Liver (tissue), 8 donors: ENCODE measurements at regions not wholly inside any gene's neighbourhood (a gene's known extent, or its start where the extent isn't known, plus 50 kb on each side); places are given as distances from the start of the nearest gene placed in this dataset.
A peak's percentile ranks its signal among the peaks of the same experiment; 100 is the strongest.

Source experiments
- DNase-seq: peaks from one replicate; pipeline ENCODE4 v3.0.0-alpha.2; 2017; ENCODE audit warnings: low spot score
- H3K27ac ChIP-seq, 2 donors: one replicate each; pipeline ENCODE4 v1.7.0; 2013; ENCODE audit warnings: inconsistent platforms in 2 of 2, low read length in 2 of 2, control low read depth in 1 of 2, low read depth in 1 of 2, mild to moderate bottlenecking in 1 of 2
- H3K27me3 ChIP-seq, 4 donors: one replicate each; pipeline versions ENCODE4 v1.6.1 to v1.7.0; 2013; ENCODE audit warnings: low read length in 3 of 4, inconsistent platforms in 1 of 4, mild to moderate bottlenecking in 1 of 4, moderate library complexity in 1 of 4; ENCODE audit not compliant: control insufficient read depth in 4 of 4, insufficient read depth in 4 of 4
- H3K36me3 ChIP-seq, 4 donors: one replicate each; pipeline versions ENCODE4 v1.6.1 to v1.7.0; 2013; ENCODE audit warnings: low read length in 3 of 4, mild to moderate bottlenecking in 3 of 4, low read depth in 1 of 4, moderate library complexity in 1 of 4; ENCODE audit not compliant: control insufficient read depth in 4 of 4, insufficient read depth in 3 of 4
- H3K4me1 ChIP-seq, 4 donors: one replicate each; pipeline versions ENCODE4 v1.6.1 to v1.7.0; 2013; ENCODE audit warnings: low read length in 3 of 4, mild to moderate bottlenecking in 3 of 4, moderate library complexity in 1 of 4; ENCODE audit not compliant: control insufficient read depth in 4 of 4, insufficient read depth in 4 of 4
- H3K4me3 ChIP-seq, 3 donors: one replicate each; pipeline versions ENCODE4 v1.6.1 to v1.7.0; 2013; ENCODE audit warnings: low read length in 3 of 3, control low read depth in 1 of 3, low read depth in 1 of 3, mild to moderate bottlenecking in 1 of 3
- H3K9ac ChIP-seq, 2 donors: one replicate each; pipeline ENCODE4 v1.7.0; 2013; ENCODE audit warnings: low read length in 2 of 2, mild to moderate bottlenecking in 2 of 2, moderate library complexity in 2 of 2, control low read depth in 1 of 2, low read depth in 1 of 2
- H3K9me3 ChIP-seq, 4 donors: one replicate each; pipeline versions ENCODE4 v1.6.1 to v1.7.0; 2013; ENCODE audit warnings: low read length in 3 of 4; ENCODE audit not compliant: control insufficient read depth in 4 of 4
- ATF3 ChIP-seq: IDR thresholded peaks from 2 replicates; pipeline ENCODE4 v1.6.1; 2016; ENCODE audit warnings: antibody characterized with exemption
- CTCF ChIP-seq: fragments of 150-350 bp; IDR thresholded peaks from 2 replicates; pipeline ENCODE4 v1.5.1; 2017; ENCODE audit warnings: improper control_type of control experiment, low read depth, low read length; ENCODE audit not compliant: missing input control
- EGR1 ChIP-seq, 2 donors: IDR thresholded peaks; 2 replicates each; pipeline ENCODE4 v1.6.1; 2016 to 2018; ENCODE audit warnings: antibody characterized with exemption in 2 of 2, low read depth in 2 of 2
- FOXA1 ChIP-seq: IDR thresholded peaks from 2 replicates; pipeline ENCODE4 v1.6.1; 2016; ENCODE audit warnings: antibody characterized with exemption
- FOXA2 ChIP-seq: IDR thresholded peaks from 2 replicates; pipeline ENCODE4 v1.6.1; 2016; ENCODE audit warnings: antibody characterized with exemption
- GABPA ChIP-seq, 2 donors: IDR thresholded peaks in 1 of 2; conservative IDR thresholded peaks in 1 of 2; 2 replicates each; pipeline ENCODE4 v1.6.1; 2016; ENCODE audit warnings: antibody characterized with exemption in 2 of 2, mild to moderate bottlenecking in 1 of 2, moderate library complexity in 1 of 2
- HNF4A ChIP-seq, 2 donors: conservative IDR thresholded peaks; 2 replicates each; pipeline ENCODE4 v1.6.1; 2016; ENCODE audit warnings: antibody characterized with exemption in 2 of 2, mild to moderate bottlenecking in 2 of 2
- HNF4G ChIP-seq: IDR thresholded peaks from 2 replicates; pipeline ENCODE4 v1.6.1; 2016; ENCODE audit warnings: antibody characterized with exemption
- JUND ChIP-seq, 2 donors: IDR thresholded peaks; 2 replicates each; pipeline ENCODE4 v1.6.1; 2016; ENCODE audit warnings: antibody characterized with exemption in 2 of 2
- MAX ChIP-seq: IDR thresholded peaks from 2 replicates; pipeline ENCODE4 v1.6.1; 2016; ENCODE audit warnings: antibody characterized with exemption
- NR2F2 ChIP-seq: IDR thresholded peaks from 2 replicates; pipeline ENCODE4 v1.6.1; 2016; ENCODE audit warnings: antibody characterized with exemption
- RAD21 ChIP-seq, 2 donors: IDR thresholded peaks; 2 replicates each; pipeline ENCODE4 v1.6.1; 2016; ENCODE audit warnings: antibody characterized with exemption in 2 of 2, mild to moderate bottlenecking in 2 of 2
- REST ChIP-seq: IDR thresholded peaks from 2 replicates; pipeline ENCODE4 v1.6.1; 2016; ENCODE audit warnings: antibody characterized with exemption, mild to moderate bottlenecking
- RXRA ChIP-seq, 2 donors: IDR thresholded peaks; 2 replicates each; pipeline ENCODE4 v1.6.1; 2017 to 2018; ENCODE audit warnings: antibody characterized with exemption in 2 of 2, mild to moderate bottlenecking in 1 of 2
- SP1 ChIP-seq: IDR thresholded peaks from 2 replicates; pipeline ENCODE4 v1.6.1; 2018; ENCODE audit warnings: antibody characterized with exemption, mild to moderate bottlenecking
- TAF1 ChIP-seq: conservative IDR thresholded peaks from 2 replicates; pipeline ENCODE4 v1.6.1; 2016; ENCODE audit warnings: antibody characterized with exemption, mild to moderate bottlenecking
- YY1 ChIP-seq: IDR thresholded peaks from 2 replicates; pipeline ENCODE4 v1.6.1; 2016; ENCODE audit warnings: antibody characterized with exemption, mild to moderate bottlenecking
- ZBTB33 ChIP-seq: IDR thresholded peaks from 2 replicates; pipeline ENCODE4 v1.6.1; 2016; ENCODE audit warnings: antibody characterized with exemption
- WGBS: extraction: QIAGEN DNeasy Blood & Tissue Kit; methylation state at CpG from one replicate; pipeline ENCODE4 v1.1.7; 2013; 5-methylcytosine and 5-hydroxymethylcytosine counted together
- donor health status: healthy.
- donor health status: healthy.
- donor health status: healthy.
- donor health status: healthy.
- donor health status: healthy.

- Histone ChIP-seq H3K27me3 (no peaks in the 10 kb centered on the region), H3K9ac (no peak overlapping the region), H3K9me3 (no peaks in the 10 kb centered on the region), H3K4me1 (no peaks in the 10 kb centered on the region), H3K27ac (no peak overlapping the region), H3K36me3 (no peaks in the 10 kb centered on the region), H3K4me3 (no peak overlapping the region)
- 91% methylated on average over 3 of the region's 3 CpGs for WGBS
- DNase-seq, result no peak
- TF ChIP-seq NR2F2 (no peak), RAD21 (IDR thresholded peaks at IDR 0.05) (peak in 1 of 2 donors; percentile 31)
Measured at GRCh38 chr2:138324068-138324771, 177.3 kb upstream of the SPOPL start.

GRCh38 chr2:138327967-138328366 lies 173.6 kb upstream of the SPOPL start:
- no peak for TF ChIP-seq HNF4G
- TF ChIP-seq RAD21 (IDR thresholded peaks at IDR 0.05), result no peak
- TF ChIP-seq MAX, result no peak
- TF ChIP-seq ATF3, result no peak
- TF ChIP-seq FOXA2, result no peak
- TF ChIP-seq SP1, result no peak
- TF ChIP-seq YY1, result no peak
- no peak for TF ChIP-seq RXRA (IDR thresholded peaks at IDR 0.05)
- no peak for TF ChIP-seq REST
- no peak for TF ChIP-seq TAF1
- no peak for TF ChIP-seq JUND (IDR thresholded peaks at IDR 0.05)
- no peak for TF ChIP-seq CTCF
- TF ChIP-seq GABPA (IDR thresholded peaks at IDR 0.05 in 1 of 2, conservative IDR thresholded peaks at IDR 0.05 in 1 of 2), result no peak
- TF ChIP-seq FOXA1, result no peak
- TF ChIP-seq ZBTB33, result no peak
- no peak for TF ChIP-seq HNF4A (conservative IDR thresholded peaks at IDR 0.05)
- no peak for TF ChIP-seq EGR1 (IDR thresholded peaks at IDR 0.05; ENCODE audit: low read depth in 2 of 2)
- no peaks in the 10 kb centered on the region for H3K9me3 ChIP-seq
- no peak overlapping the region for H3K9ac ChIP-seq
- H3K27me3 ChIP-seq, result no peaks in the 10 kb centered on the region
- 93% methylated on average over 1 of the region's 1 CpG for WGBS
- DNase-seq, result no peak
- H3K27ac ChIP-seq, result no peak overlapping the region
- H3K4me3 ChIP-seq, result no peak overlapping the region
- H3K4me1 ChIP-seq, result no peaks in the 10 kb centered on the region
- no peaks in the 10 kb centered on the region for H3K36me3 ChIP-seq
